SK-N-MC (cell line): ENCODE measurements at regions not wholly inside any gene's neighbourhood (a gene's known extent, or its start where the extent isn't known, plus 50 kb on each side); places are given as distances from the start of the nearest gene placed in this dataset.

Source experiments
- EZH2 ChIP-seq: fragments of 200-600 bp; sonication (generic); IDR thresholded peaks from one replicate; pipeline ENCODE4 v1.6.1; 2017; ENCODE audit warnings: antibody characterized with exemption
- FOXP2 ChIP-seq: optimal IDR thresholded peaks from 2 replicates; pipeline ENCODE3; 2011; ENCODE audit warnings: mild to moderate bottlenecking, moderate library complexity; ENCODE audit not compliant: insufficient read depth; ENCODE audit errors: extremely low read length, control extremely low read depth
- POLR2AphosphoS5 ChIP-seq: IDR thresholded peaks from 2 replicates; pipeline ENCODE4 v1.6.1; 2012; ENCODE audit warnings: mild to moderate bottlenecking, low read depth, low read length, borderline replicate concordance

DNA sequence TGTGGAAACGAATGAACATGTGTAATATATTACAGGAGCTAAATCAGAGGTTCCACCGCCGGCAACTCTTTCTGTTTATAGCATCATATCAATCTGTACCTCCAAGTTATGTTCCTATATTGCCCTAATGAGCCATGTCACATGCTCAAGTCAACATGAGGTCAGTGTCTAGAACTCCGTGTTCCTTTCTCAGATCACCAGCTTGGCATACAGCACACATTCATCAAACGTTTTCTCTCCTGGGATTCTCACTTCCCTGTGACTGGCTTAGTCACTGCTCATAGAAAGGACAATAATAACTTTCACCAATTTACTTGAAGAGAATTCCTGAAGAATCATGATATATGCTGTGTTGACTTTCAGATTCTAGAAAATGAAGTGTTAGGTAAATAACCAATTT is 532.0 kb upstream of the SPANXN1 start:
- TF ChIP-seq EZH2 (no peak), POLR2AphosphoS5 (no peak), FOXP2 (no peak)
